GM23338 (cell line): ENCODE measurements at regions not wholly inside any gene's neighbourhood (a gene's known extent, or its start where the extent isn't known, plus 50 kb on each side); places are given as distances from the start of the nearest gene placed in this dataset. TPM values are rescaled to one million over a fixed set of nuclear protein-coding genes. Genes with fewer than 3 reads are reported as not detected.

ENCODE experiments used
- CTCF ChIP-seq, 2 experiments: fragments of 200-600 bp in 1 of 2; sonication (generic) in 1 of 2; conservative IDR thresholded peaks; 2 replicates each; pipeline versions ENCODE4 v1.5.1 to v1.6.1; 2016 to 2017; ENCODE audit warnings: antibody characterized with exemption in 2 of 2, low read depth in 2 of 2, mild to moderate bottlenecking in 2 of 2, moderate library complexity in 1 of 2
- small RNA-seq: library from RNA; depleted of rRNA; stranded (forward); fragments of <200 nt; gene quantifications from one replicate; pipeline ENCODE3, GENCODE V24; 2014; ENCODE audit warnings: low replicate concordance

GRCh38 chr15:25268166-25268565, 170.7 kb downstream of the UBE3A start (continued):
- TF ChIP-seq CTCF (conservative IDR thresholded peaks at IDR 0.05; ENCODE audit: low read depth in 2 of 2): peak; percentile 76 to 77

Small RNAs in the stretch of these regions (small RNA-seq; reads per million reads assigned to genes)
- not detected for gene RF00105
- 0.15 reads per million for gene SNORD115-1
- gene SNORD115-10: 0.15 reads per million
- gene SNORD115-11: not detected
- not detected for gene SNORD115-12
- gene SNORD115-14: 0.07 reads per million
- gene SNORD115-15: 0.15 reads per million
- 0.20 reads per million for gene SNORD115-16
- gene SNORD115-17: not detected
- not detected for gene SNORD115-18
- not detected for gene SNORD115-19
- not detected for gene SNORD115-2
- gene SNORD115-20: 0.07 reads per million
- 0.25 reads per million, percentile 4 among the genes with 10 or more reads in this experiment for gene SNORD115-21
- gene SNORD115-22: not detected
- 0.50 reads per million, percentile 34 among the genes with 10 or more reads in this experiment for gene SNORD115-23
- not detected for gene SNORD115-24
- not detected for gene SNORD115-25
- not detected for gene SNORD115-27
- not detected for gene SNORD115-28
- not detected for gene SNORD115-29
- gene SNORD115-3: 0.20 reads per million
- 0.12 reads per million for gene SNORD115-30
- gene SNORD115-31: not detected
- 0.85 reads per million, percentile 55 among the genes with 10 or more reads in this experiment for gene SNORD115-32
- gene SNORD115-33: 0.17 reads per million
- 0.32 reads per million, percentile 16 among the genes with 10 or more reads in this experiment for gene SNORD115-34
- gene SNORD115-35: not detected
- gene SNORD115-36: not detected
- gene SNORD115-37: 0.10 reads per million
- 0.32 reads per million, percentile 16 among the genes with 10 or more reads in this experiment for gene SNORD115-38
- gene SNORD115-39: 0.07 reads per million
- gene SNORD115-4: 0.10 reads per million
- 0.07 reads per million for gene SNORD115-40
- gene SNORD115-41: 0.60 reads per million, percentile 42 among the genes with 10 or more reads in this experiment
- gene SNORD115-42: 0.15 reads per million
- gene SNORD115-43: not detected
- 0.25 reads per million, percentile 4 among the genes with 10 or more reads in this experiment for gene SNORD115-44
- not detected for gene SNORD115-45
- not detected for gene SNORD115-46
- not detected for gene SNORD115-47
- 0.12 reads per million for gene SNORD115-5
- 0.10 reads per million for gene SNORD115-6
- gene SNORD115-7: not detected
- not detected for gene SNORD115-8
- gene SNORD115-9: not detected
- 318 reads per million, percentile 99 among the genes with 10 or more reads in this experiment for gene SNORD116-1
- gene SNORD116-10: 0.37 reads per million, percentile 22 among the genes with 10 or more reads in this experiment
- 11.5 reads per million, percentile 97 among the genes with 10 or more reads in this experiment for gene SNORD116-11
- 122 reads per million, percentile 99 among the genes with 10 or more reads in this experiment for gene SNORD116-12
- gene SNORD116-13: 96.6 reads per million, percentile 99 among the genes with 10 or more reads in this experiment
- gene SNORD116-14: 1,790 reads per million, percentile 100 among the genes with 10 or more reads in this experiment
- gene SNORD116-15: 486 reads per million, percentile 100 among the genes with 10 or more reads in this experiment
- 1,556 reads per million, percentile 100 among the genes with 10 or more reads in this experiment for gene SNORD116-16
- 16.9 reads per million, percentile 98 among the genes with 10 or more reads in this experiment for gene SNORD116-17
- gene SNORD116-18: 4.2 reads per million, percentile 91 among the genes with 10 or more reads in this experiment
- 25.8 reads per million, percentile 98 among the genes with 10 or more reads in this experiment for gene SNORD116-19
- gene SNORD116-2: 89.3 reads per million, percentile 99 among the genes with 10 or more reads in this experiment
- gene SNORD116-22: not detected
- gene SNORD116-23: 118 reads per million, percentile 99 among the genes with 10 or more reads in this experiment
- gene SNORD116-24: 4,247 reads per million, percentile 100 among the genes with 10 or more reads in this experiment
- gene SNORD116-25: 1,578 reads per million, percentile 100 among the genes with 10 or more reads in this experiment
- 3,330 reads per million, percentile 100 among the genes with 10 or more reads in this experiment for gene SNORD116-29
- not detected for gene SNORD116-3
- gene SNORD116-30: 1.2 reads per million, percentile 68 among the genes with 10 or more reads in this experiment
- not detected for gene SNORD116-5
- gene SNORD116-6: 73.1 reads per million, percentile 99 among the genes with 10 or more reads in this experiment
- gene SNORD116-7: not detected
- gene SNORD116-8: 879 reads per million, percentile 100 among the genes with 10 or more reads in this experiment
- gene SNORD116-9: 0.12 reads per million
